ENCODE measurements at regions not wholly inside any gene's neighbourhood (a gene's known extent, or its start where the extent isn't known, plus 50 kb on each side); places are given as distances from the start of the nearest gene placed in this dataset.

DNA sequence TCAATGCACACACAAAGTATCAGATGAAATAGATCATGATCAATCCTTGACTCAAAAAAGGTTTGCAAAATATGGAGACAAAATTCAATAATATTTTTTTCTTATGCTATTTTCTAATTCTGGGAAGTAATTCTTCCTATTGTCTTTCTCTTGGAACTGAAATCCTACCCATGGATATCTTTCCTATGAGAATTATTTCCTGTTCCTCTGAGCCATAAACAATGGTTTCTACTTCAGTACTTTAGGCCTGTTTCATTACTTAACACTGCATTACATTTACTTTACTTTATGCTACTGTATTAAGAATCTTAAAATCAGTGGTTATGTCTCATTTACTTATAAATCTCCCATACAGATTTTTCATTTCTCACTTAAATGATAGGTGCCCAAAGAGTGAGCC lies 1025.4 kb upstream of the ACO1 start:
- no peak overlapping the region for H3K4me3 ChIP-seq (replicated peaks; ENCODE audit: low read depth, low read length)
- DNase-seq (ENCODE audit: low read depth), result peak; percentile 31
- TF ChIP-seq, protein P1, sequence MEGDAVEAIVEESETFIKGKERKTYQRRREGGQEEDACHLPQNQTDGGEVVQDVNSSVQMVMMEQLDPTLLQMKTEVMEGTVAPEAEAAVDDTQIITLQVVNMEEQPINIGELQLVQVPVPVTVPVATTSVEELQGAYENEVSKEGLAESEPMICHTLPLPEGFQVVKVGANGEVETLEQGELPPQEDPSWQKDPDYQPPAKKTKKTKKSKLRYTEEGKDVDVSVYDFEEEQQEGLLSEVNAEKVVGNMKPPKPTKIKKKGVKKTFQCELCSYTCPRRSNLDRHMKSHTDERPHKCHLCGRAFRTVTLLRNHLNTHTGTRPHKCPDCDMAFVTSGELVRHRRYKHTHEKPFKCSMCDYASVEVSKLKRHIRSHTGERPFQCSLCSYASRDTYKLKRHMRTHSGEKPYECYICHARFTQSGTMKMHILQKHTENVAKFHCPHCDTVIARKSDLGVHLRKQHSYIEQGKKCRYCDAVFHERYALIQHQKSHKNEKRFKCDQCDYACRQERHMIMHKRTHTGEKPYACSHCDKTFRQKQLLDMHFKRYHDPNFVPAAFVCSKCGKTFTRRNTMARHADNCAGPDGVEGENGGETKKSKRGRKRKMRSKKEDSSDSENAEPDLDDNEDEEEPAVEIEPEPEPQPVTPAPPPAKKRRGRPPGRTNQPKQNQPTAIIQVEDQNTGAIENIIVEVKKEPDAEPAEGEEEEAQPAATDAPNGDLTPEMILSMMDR (IDR thresholded peaks at IDR 0.05; ENCODE audit: low read length, missing control alignments), result no peak

DNA sequence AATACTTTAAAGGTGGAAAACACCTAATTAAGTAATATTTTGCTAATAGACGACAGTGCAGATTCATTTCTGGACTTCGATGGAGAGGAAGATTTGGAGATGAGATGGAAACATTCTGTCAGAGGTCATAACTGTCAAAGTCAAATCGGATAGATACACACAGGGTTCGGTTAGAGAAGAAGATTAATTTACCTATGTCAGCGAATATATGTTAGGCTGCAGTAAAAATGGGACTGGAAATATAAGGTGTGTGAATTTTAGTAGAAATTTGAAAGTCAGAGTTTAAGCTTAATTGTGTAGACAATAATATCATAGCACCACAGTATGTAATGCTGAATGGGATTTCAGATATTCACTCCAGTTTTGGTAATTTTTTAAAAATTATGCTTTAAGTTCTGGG lies 1020.3 kb upstream of the ACO1 start:
- no peak overlapping the region for H3K4me3 ChIP-seq (replicated peaks; ENCODE audit: low read depth, low read length)
- TF ChIP-seq, protein P1 (IDR thresholded peaks at IDR 0.05; ENCODE audit: low read length, missing control alignments), result no peak
- no peak for DNase-seq (ENCODE audit: low read depth)

DNA sequence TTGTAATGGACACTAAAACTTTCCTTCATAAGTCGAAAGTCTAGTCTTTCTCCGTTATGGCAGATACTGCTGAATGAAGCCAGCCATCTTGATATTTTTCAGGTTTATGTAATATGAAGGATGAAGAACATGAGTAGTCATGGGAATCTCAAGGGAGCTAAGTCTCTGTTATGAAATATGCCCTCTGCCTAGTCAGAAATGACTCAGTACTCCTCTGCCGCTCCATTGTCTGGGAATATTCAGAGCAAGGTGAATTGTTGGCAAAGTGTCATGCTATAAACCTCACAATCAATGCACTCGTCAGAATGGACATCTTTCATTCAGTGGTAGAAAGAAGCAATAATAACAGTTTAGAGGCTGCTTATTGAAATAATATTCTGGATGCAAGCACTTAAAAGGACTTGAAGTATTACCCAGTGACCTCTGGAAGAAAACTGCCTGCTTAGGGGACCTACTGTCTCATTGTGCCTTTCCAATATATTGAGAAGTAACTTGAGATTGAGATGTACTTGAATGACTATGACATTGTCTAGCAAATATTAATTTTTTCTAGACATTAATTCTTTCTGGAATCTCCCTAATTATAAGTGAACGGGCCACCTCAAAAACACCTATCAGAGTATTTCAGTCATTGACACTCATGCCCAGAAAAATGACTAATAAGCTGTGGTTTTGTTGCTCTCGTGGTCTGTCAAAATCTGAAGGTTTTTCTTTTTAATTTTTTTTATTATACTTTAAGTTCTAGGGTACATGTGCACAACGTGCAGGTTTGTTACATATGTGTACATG lies 1011.5 kb upstream of the ACO1 start:
- no peak overlapping the region for H3K4me3 ChIP-seq (replicated peaks; ENCODE audit: low read depth, low read length)
- TF ChIP-seq, protein P1 (IDR thresholded peaks at IDR 0.05; ENCODE audit: low read length, missing control alignments), result no peak
- peak; percentile 33 for DNase-seq (ENCODE audit: low read depth)

DNA sequence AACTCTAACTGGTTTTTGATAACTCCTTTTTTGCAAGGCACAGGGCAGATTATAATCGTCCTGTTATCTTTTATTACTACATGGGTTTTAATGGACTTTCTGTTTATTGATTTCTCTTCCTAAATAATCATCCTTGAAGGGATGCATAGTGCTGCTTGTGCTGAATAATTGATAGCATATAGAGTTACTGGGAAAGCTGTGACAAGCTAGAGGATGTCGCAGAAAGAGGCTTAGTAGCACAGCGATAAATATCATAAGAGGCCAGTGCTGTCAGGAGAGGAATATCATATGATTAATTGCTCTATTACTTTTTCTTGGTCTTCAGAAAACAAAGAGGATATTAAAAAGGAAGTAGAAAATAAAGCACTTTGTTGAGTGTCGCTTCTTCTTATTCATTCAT lies 1007.1 kb upstream of the ACO1 start:
- TF ChIP-seq, protein P1 (IDR thresholded peaks at IDR 0.05; ENCODE audit: low read length, missing control alignments), result no peak
- no peak overlapping the region for H3K4me3 ChIP-seq (replicated peaks; ENCODE audit: low read depth, low read length)
- DNase-seq (ENCODE audit: low read depth), result no peak

DNA sequence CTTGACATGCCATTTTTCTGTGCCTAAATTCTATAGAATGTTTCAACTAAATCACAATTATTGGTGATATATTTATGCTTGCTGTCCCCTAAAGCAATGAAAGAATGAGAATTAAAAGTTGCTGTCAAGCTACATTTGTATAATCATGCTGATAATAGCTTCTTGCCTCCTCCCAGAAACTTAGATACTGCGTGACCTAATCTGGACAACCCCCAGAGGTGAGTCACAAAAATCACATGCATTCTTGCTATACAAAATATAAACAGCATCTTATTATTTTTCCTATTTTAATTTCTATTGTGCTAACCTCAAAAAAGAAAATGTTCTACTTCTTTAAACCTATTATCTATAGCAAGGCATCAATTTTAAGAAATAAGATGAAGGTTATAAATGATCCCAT lies 995.8 kb upstream of the ACO1 start:
- TF ChIP-seq, protein P1 (IDR thresholded peaks at IDR 0.05; ENCODE audit: low read length, missing control alignments), result no peak
- no peak overlapping the region for H3K4me3 ChIP-seq (replicated peaks; ENCODE audit: low read depth, low read length)
- DNase-seq (ENCODE audit: low read depth), result peak; percentile 10

DNA sequence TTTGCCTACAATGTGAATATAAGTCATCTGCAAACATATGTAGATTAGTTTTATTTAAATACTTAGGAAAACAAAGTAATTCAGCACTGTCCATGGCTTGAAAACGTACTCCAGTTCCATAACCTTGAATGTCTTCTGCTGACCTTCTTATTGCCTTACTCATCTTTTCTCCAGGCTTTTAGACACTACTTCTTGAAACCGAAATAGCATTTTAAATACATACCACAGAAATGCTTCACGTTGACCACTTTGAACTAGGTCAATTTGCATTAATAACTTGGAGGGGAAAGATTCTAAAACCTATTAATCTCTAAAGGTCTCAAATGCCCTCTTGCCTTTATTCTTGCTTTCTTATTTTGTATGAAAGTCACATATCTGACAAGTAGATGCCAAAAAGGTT lies 995.4 kb upstream of the ACO1 start:
- TF ChIP-seq, protein P1 (IDR thresholded peaks at IDR 0.05; ENCODE audit: low read length, missing control alignments), result no peak
- no peak overlapping the region for H3K4me3 ChIP-seq (replicated peaks; ENCODE audit: low read depth, low read length)
- DNase-seq (ENCODE audit: low read depth), result no peak

Data from fibroblast of pulmonary artery (primary cell).